ENCODE measurements at regions not wholly inside any gene's neighbourhood (a gene's known extent, or its start where the extent isn't known, plus 50 kb on each side); places are given as distances from the start of the nearest gene placed in this dataset.

DNA sequence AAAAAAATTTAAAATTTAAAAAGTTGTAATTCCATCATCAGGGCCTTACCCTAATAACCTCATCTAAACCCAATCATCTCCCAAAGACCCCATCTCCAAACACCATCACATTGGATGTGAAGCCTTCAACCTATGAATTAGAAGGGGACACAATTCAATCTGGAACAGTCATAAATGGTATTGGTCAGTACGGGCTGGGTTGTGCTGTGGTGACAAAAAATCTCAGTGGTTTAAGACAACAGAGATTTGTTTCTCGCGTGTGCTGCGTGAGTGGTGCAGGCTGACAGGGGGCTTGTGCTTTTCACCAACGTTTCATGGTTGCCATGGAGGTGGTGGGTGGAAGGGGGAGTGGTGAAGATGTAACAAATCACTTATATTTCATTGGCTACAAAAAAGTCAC lies 174.5 kb downstream of the INHBB start:
- Histone ChIP-seq H3K9me3 (no peaks in the 10 kb centered on the region), H3K27me3 (ENCODE audit: low read depth) (peaks cover 26% of the 10 kb centered on the region), H3K27ac (no peak overlapping the region), H3K4me1 (peaks cover 6% of the 10 kb centered on the region), H3K4me3 (no peak overlapping the region), H3K36me3 (no peaks in the 10 kb centered on the region)
- TF ChIP-seq, protein P1, sequence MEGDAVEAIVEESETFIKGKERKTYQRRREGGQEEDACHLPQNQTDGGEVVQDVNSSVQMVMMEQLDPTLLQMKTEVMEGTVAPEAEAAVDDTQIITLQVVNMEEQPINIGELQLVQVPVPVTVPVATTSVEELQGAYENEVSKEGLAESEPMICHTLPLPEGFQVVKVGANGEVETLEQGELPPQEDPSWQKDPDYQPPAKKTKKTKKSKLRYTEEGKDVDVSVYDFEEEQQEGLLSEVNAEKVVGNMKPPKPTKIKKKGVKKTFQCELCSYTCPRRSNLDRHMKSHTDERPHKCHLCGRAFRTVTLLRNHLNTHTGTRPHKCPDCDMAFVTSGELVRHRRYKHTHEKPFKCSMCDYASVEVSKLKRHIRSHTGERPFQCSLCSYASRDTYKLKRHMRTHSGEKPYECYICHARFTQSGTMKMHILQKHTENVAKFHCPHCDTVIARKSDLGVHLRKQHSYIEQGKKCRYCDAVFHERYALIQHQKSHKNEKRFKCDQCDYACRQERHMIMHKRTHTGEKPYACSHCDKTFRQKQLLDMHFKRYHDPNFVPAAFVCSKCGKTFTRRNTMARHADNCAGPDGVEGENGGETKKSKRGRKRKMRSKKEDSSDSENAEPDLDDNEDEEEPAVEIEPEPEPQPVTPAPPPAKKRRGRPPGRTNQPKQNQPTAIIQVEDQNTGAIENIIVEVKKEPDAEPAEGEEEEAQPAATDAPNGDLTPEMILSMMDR (IDR thresholded peaks at IDR 0.05), result no peak
- intact Hi-C loops (cut with DNase I), result no loop called here
- ATAC-seq (no peak), DNase-seq (no peak)

DNA sequence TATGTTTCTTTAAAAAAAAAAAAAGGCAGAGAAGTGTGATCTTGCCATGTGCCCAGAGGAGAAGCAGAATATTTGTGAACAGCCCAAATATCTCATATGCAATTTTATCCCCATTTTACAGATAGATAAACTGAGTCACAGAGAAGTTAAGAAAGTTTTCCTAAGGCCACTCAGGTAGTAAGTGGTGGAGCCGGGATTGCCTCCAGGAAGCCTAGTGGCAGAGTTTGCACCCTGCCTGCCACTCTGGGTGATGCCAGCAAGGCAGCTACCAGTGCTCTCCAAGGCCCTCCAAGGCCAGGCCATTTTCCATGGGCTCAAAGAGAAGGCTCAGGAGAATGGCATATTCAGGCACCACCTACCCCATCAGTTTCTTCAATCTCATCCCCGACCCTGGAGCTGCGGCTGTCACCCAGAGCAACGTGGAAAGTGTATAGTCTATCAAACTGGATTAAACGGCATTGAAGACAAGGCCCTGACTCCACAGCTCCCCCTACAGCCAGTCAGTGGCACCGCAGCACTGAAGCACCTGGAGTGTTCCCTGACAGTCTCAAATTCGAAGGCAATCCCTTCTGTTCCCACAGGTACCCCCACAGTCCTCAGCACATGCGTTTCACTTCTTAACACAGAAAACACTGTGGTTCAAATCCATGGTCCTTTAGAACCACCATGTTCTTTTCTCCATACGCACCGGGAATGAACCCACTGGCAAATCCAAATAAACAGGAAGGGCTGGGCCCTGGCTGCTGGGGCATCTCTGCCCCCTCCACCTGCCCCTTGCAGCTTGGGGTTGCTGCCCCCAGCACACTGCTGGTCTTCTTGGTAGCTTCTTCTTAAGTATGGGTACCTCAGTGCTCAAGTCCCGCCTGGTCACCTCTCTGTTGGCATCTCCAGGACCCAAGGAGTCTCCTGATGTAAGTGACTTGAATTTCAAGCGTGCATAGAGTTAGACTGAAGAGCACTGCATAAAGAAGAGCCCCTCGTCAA lies 175.3 kb downstream of the INHBB start:
- TF ChIP-seq, protein P1 (IDR thresholded peaks at IDR 0.05), result peak; percentile 77
- H3K4me1 ChIP-seq, result peaks cover 6% of the 10 kb centered on the region
- H3K36me3 ChIP-seq, result no peaks in the 10 kb centered on the region
- ATAC-seq (peak; percentile 70 to 82), DNase-seq (no peak)
- H3K27ac ChIP-seq, result no peak overlapping the region
- H3K27me3 ChIP-seq (ENCODE audit: low read depth), result peaks cover 26% of the 10 kb centered on the region
- intact Hi-C loops (cut with DNase I), result no loop called here
- no peak overlapping the region for H3K4me3 ChIP-seq
- H3K9me3 ChIP-seq, result no peaks in the 10 kb centered on the region

DNA sequence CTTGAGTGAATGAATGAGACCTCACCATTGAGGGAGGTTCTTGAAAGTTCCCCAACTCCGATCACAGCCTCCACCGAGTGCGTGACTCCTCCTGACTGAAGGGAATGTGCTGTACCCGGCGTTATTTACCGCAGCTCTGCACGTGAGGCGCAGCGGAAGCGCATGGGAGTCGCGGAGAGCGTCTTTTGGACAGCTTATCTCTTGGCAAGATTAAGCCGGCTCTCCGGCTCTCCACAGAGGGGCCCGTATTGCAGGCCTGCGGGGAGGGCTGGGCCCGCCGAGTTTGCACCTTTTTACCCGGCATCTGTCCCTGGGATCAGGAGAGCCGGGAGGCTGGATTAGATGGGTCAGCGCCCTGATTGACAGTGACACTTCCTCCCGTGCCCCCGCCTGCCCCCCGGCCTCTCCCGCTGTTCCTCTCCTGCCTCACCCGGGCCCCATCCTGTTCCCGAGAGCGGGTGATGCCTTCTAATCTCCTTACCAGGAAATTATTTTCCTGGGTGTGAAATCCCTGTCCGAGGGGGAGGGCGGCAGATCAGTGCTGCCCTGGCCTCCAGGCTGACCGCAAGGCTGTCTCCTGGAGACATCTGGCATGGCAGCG lies 176.3 kb downstream of the INHBB start:
- no peaks in the 10 kb centered on the region for H3K9me3 ChIP-seq
- intact Hi-C loops (cut with DNase I), result no loop called here

DNA sequence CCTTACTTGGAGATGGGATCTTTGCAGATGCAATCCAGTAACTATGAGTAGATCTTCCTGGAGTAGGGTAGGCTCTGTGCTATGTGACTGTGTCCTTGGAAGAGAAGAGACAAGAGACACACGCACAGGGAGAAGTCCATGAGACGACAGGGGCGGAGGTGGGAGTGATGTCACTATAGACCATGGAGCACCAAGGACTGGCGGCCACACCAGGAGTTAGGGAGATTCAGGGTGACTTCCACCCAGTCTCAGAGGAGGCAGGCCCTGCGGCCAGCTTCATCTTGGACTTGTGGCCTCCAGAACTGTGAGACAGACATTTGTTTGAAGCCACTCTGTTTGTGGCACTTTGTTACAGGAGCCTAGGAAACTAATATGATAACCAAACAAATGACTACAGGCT lies 177.8 kb downstream of the INHBB start:
- ATAC-seq, result no peak
- Histone ChIP-seq H3K27me3 (ENCODE audit: low read depth) (peaks cover 26% of the 10 kb centered on the region), H3K4me3 (no peak overlapping the region), H3K27ac (no peak overlapping the region), H3K36me3 (no peaks in the 10 kb centered on the region), H3K4me1 (peaks cover 6% of the 10 kb centered on the region), H3K9me3 (no peaks in the 10 kb centered on the region)
- TF ChIP-seq, protein P1 (IDR thresholded peaks at IDR 0.05), result no peak
- intact Hi-C loops (cut with DNase I), result no loop called here
- DNase-seq, result no peak

More for the DNA sequence above, 176.3 kb downstream of the INHBB start:
- Histone ChIP-seq H3K27ac (no peak overlapping the region), H3K27me3 (ENCODE audit: low read depth) (peaks cover 26% of the 10 kb centered on the region), H3K4me1 (peaks cover 6% of the 10 kb centered on the region), H3K4me3 (no peak overlapping the region), H3K36me3 (no peaks in the 10 kb centered on the region)
- ATAC-seq (peak in 1 of 2 donors; percentile 40), DNase-seq (no peak)
- TF ChIP-seq, protein P1 (IDR thresholded peaks at IDR 0.05), result no peak

DNA sequence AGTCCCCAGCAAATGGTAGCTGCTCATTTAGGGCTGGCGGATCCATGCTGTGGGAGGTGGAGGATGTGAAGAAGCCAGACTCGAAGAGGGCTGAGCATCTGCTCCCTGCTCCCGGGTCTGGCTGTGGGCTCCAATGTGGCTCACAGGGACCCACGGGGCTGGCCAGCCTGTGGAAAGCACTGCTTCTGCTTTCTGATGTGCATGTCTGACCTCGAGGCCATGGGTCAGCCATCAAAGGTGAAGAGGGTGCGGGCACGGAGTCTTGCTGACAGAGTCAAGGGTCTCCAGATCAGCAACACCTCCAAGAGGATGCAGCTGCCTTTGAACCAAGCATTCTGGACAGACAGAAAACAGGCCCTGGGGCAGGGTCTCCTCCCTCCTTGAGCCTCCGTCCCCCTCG lies 178.2 kb downstream of the INHBB start:
- H3K9me3 ChIP-seq, result no peaks in the 10 kb centered on the region
- H3K4me1 ChIP-seq, result peaks cover 6% of the 10 kb centered on the region
- intact Hi-C loops (cut with DNase I), result no loop called here
- ATAC-seq (no peak), DNase-seq (no peak)
- TF ChIP-seq, protein P1 (IDR thresholded peaks at IDR 0.05), result no peak
- no peak overlapping the region for H3K4me3 ChIP-seq
- peaks cover 26% of the 10 kb centered on the region for H3K27me3 ChIP-seq (ENCODE audit: low read depth)
- H3K36me3 ChIP-seq, result no peaks in the 10 kb centered on the region
- H3K27ac ChIP-seq, result no peak overlapping the region
